ENCODE measurements at regions not wholly inside any gene's neighbourhood (a gene's known extent, or its start where the extent isn't known, plus 50 kb on each side); places are given as distances from the start of the nearest gene placed in this dataset.

DNA sequence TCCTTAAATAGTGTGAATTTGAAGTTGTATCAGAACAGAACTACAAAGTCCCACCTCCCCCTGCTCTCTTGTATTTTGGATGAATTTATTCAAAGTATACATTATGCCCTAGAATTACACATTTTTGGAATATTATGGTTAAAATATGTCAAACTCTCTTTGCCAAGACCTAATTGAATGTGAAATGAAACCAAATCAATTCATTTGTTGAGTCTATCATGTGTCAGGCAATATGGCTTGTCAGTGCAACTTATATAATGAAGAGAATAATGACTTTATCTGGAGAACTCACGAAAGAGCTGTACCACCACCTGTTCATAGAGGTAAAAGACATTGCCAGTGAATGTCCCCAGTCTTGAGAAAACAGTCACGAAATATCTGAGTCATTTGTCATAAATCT, 106.8 kb downstream of the TUSC1 start:
- in situ Hi-C loops (cut with MboI; ENCODE audit: low sequenced_read_pairs, unreplicated experiment), result no loop called here
- TF ChIP-seq, protein P1, sequence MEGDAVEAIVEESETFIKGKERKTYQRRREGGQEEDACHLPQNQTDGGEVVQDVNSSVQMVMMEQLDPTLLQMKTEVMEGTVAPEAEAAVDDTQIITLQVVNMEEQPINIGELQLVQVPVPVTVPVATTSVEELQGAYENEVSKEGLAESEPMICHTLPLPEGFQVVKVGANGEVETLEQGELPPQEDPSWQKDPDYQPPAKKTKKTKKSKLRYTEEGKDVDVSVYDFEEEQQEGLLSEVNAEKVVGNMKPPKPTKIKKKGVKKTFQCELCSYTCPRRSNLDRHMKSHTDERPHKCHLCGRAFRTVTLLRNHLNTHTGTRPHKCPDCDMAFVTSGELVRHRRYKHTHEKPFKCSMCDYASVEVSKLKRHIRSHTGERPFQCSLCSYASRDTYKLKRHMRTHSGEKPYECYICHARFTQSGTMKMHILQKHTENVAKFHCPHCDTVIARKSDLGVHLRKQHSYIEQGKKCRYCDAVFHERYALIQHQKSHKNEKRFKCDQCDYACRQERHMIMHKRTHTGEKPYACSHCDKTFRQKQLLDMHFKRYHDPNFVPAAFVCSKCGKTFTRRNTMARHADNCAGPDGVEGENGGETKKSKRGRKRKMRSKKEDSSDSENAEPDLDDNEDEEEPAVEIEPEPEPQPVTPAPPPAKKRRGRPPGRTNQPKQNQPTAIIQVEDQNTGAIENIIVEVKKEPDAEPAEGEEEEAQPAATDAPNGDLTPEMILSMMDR (IDR thresholded peaks at IDR 0.05; ENCODE audit: borderline replicate concordance, control extremely low read depth, extremely low read depth, insufficient read depth, missing control alignments), result no peak
- DNase-seq (ENCODE audit: low spot score), result no peak

DNA sequence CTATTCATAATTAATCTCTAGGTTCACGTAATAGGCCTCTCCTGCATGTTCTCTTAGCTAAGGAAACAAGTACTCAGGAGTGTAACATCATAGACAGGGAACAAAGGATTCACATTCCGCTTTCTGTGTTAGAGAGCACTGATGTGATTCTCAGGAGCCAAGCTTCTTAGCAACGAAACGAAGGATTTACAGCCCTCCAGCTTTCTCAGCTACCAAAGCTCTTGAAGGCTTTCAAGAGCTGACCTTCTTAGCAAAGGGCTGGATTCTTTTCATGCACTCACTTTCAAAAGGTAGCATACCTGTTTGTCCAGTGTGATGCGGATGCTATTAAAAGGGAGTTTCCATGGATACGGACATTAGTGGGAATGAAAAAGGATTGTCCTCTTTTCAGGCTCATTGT, 107.4 kb downstream of the TUSC1 start:
- no peak for DNase-seq (ENCODE audit: low spot score)
- TF ChIP-seq, protein P1 (IDR thresholded peaks at IDR 0.05; ENCODE audit: borderline replicate concordance, control extremely low read depth, extremely low read depth, insufficient read depth, missing control alignments), result no peak
- in situ Hi-C loops (cut with MboI; ENCODE audit: low sequenced_read_pairs, unreplicated experiment), result no loop called here

DNA sequence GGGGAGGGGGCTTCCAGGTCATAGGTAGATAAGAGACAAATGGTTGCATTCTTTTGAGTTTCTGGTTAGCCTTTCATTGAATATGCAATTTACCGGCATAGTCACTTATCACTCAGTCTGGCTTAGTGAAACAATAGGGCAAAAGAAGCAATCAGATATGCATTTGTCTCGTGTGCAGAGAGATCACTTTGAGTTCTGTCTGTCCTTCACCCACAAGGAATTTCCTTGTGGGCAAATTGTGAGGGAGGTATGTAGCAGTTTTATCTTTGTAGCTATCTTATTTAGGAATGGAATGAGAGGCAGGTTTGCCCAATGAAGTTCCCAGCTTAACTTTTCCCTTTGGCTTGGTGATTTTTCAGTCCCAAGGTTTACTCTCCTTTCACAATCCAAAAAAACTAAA, 116.1 kb downstream of the TUSC1 start:
- no peak for DNase-seq (ENCODE audit: low spot score)
- in situ Hi-C loops (cut with MboI; ENCODE audit: low sequenced_read_pairs, unreplicated experiment), result no loop called here
- TF ChIP-seq, protein P1 (IDR thresholded peaks at IDR 0.05; ENCODE audit: borderline replicate concordance, control extremely low read depth, extremely low read depth, insufficient read depth, missing control alignments), result no peak

DNA sequence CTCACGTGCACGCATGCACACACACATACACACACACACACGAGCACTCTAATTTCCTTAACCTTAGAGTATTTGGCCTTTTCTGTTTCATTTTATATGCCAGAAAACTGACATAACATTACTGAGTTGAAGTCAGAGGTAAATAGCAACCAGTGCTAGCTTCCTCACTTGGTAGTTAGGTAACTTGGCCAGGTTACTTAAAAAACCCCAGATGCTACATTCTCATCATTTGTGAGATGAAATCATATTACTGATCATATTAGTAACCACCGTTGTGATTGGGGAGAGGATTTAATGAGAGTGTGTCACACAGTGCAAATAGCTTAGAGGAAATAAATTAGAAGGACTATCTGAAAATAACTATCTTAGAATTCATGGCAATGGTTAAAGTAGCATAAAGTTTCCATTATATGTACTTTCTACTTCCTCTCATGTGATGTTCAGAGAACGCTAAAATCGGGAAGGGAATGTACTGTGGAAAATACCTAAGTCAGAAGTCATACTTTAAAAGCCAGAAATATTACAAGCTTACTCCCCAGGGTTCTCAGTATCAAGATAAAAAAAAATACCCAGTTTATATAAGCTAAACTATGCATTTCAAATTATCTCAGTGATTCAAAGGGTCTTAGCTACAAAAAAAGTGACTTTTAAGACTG, 120.5 kb downstream of the TUSC1 start:
- TF ChIP-seq, protein P1 (IDR thresholded peaks at IDR 0.05; ENCODE audit: borderline replicate concordance, control extremely low read depth, extremely low read depth, insufficient read depth, missing control alignments), result no peak
- no peak for DNase-seq (ENCODE audit: low spot score)
- in situ Hi-C loops (cut with MboI; ENCODE audit: low sequenced_read_pairs, unreplicated experiment), result no loop called here

DNA sequence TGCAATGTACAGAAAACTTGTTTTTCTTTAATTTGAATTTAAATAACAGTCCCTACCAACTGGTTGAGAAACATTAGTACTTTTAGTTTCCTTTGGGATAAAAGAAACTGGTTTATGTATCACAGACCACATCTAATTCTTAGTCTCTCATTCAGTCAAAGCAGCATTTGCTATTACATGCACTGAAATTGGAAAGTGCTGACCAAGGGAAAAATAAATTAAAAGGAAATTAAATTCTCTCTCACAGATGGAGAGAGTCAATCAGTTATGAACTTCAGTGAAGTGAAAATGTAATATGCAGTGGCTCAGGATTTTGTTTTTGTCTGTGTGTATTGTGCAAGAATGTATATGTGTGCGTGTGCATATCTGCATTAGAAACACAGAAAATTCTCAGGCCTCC, 121.7 kb downstream of the TUSC1 start:
- TF ChIP-seq, protein P1 (IDR thresholded peaks at IDR 0.05; ENCODE audit: borderline replicate concordance, control extremely low read depth, extremely low read depth, insufficient read depth, missing control alignments), result no peak
- DNase-seq (ENCODE audit: low spot score), result no peak
- in situ Hi-C loops (cut with MboI; ENCODE audit: low sequenced_read_pairs, unreplicated experiment), result no loop called here

DNA sequence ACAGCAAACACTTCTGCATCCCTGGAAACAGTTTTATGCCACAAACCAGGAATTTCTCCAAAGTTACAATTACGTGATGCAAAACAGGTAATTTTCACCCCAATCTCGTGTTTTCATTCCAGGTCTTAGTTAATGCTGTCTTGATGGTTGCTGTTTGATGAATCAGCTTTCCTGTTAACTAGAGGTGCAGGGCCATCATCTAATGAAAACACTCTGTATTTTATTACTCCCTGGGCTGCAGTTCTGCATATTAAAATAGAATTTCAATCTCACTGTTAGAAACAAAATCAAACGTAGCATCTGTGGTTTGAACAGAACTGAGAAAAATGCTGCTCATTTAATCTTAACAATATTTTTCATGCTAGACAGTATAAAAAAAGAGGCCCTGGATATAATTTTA, 129.4 kb downstream of the TUSC1 start:
- TF ChIP-seq, protein P1 (IDR thresholded peaks at IDR 0.05; ENCODE audit: borderline replicate concordance, control extremely low read depth, extremely low read depth, insufficient read depth, missing control alignments), result no peak
- in situ Hi-C loops (cut with MboI; ENCODE audit: low sequenced_read_pairs, unreplicated experiment), result no loop called here

More for the DNA sequence above, 129.4 kb downstream of the TUSC1 start:
- DNase-seq (ENCODE audit: low spot score), result no peak
